GM21737 (cell line): ENCODE measurements at regions not wholly inside any gene's neighbourhood (a gene's known extent, or its start where the extent isn't known, plus 50 kb on each side); places are given as distances from the start of the nearest gene placed in this dataset.

ENCODE experiments used
- ATAC-seq: cut with Tn5 transposase; IDR thresholded peaks from one replicate; pipeline ENCODE4 v1.9.1; 2021; ENCODE audit warnings: mild to moderate bottlenecking, moderate library complexity; ENCODE audit not compliant: unreplicated experiment

DNA sequence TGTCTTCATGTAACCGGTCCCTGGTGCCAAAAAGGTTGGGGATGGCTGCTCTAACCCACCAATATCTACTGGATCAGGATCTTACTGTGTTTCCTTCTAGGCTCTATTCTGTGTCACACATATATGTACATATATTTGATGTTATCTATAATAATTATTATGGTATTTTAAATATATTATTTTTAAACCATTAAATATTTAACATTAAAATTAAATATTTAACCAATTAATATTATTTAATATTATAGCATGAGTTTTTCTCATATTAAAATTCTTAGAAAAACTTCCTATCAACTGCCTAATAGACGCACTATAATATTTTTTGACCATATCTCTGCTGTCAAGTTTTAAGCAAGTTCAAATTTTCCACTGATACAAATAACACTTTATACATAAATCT is 196.9 kb upstream of the PLET1 start:
- ATAC-seq: no peak

DNA sequence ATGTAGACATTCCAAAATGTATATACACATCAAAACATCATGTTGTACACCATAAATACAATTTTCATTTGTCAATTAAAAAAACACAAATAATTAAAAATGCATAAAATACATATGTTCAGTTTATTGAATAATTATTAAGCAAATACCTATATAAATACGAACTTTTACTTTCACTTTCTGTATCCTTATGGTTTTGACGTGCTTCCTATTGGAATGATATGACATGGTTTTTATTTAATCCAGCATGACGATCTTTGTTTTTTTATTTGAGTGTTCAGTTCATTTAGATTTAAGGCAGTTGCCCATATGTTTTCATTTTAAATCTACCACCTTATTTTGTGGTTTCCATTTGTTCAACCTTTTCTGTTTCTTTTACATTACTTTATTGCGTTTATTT is 198.3 kb upstream of the PLET1 start:
- ATAC-seq: no peak

DNA sequence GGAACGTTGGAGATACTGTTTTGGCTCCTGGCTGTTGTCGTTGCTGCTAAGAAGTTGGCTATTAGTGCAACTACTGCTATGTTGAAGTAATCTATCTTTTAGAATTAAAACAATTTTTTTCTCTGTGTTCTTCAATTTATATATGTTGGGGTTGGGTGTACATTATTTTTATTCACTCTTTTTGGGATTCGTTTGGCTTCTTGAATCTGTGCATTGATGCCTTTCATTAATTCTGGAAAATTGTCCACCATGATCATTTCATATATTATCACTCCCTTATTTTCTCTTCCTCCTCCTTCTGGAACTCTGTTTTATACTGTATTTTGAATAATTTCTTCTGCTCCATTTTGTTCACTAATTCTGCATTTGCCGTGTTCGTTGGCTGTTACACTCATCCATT is 199.5 kb upstream of the PLET1 start:
- no peak for ATAC-seq

DNA sequence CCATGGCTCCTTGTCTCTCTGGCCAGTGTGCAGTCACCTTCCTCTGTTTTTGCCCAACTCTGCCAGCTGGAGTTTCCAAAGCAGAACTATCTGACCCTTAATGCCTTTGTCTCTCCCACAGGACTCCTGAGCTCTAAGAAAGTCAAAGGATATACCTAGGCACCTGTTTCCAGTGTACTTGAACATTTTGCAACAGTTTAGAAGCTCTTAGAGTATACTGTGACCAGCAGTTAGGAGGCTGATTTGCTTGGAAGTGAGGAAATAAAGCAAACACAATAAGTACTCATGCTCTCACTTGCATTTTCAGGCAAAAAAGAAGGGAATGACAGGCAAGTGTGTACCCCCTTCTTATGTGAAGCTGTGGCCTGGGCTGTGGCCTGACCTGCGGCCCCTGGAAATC is 204.3 kb upstream of the PLET1 start:
- ATAC-seq: no peak

DNA sequence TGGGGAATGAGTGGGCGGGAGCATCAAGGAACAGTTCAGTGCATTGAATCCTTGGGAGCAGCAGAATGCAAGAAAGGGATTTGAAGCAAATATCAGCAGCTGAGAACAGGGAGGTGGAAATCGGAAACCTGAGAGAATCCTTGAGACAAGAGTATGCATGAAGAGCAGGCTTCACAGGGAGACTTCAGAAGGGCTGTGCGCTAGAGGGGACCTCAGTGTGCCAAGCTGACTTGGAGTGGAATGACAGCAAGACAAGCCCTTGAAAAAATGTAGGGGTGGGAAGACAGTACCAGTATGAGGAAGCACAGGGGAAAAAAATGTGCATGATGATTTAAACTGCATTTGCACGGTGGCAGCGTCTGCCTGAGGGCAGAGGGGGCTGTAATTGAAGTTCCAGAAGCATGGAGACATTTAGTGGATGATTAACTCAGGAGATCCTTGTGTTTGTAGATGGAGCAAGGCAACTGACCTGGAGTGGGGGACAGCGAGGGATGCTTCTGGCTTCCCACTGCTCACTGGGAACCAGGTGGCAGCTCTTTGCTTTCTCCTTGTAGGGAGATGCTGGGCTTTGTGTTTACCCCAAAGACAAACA is 204.9 kb upstream of the PLET1 start:
- no peak for ATAC-seq

DNA sequence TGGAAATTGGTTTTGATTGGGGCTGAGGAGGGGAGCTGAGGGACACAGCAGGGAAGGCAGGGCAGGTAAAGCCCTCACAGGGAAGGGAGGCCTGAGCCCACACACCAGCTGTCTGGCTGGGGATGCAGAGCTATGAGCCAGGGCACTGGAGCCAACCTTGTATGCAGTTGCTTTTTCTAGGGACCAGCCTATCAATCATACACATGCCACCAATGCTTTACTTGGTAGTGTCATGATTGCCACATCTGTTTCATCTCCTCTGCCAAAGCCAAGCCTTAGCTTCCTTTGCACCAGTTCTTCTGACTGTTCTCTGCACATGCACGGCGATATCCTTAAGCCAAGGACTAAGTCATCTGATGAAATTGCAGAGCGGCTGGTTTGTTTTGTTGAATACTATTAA is 207.1 kb upstream of the PLET1 start:
- ATAC-seq: no peak

DNA sequence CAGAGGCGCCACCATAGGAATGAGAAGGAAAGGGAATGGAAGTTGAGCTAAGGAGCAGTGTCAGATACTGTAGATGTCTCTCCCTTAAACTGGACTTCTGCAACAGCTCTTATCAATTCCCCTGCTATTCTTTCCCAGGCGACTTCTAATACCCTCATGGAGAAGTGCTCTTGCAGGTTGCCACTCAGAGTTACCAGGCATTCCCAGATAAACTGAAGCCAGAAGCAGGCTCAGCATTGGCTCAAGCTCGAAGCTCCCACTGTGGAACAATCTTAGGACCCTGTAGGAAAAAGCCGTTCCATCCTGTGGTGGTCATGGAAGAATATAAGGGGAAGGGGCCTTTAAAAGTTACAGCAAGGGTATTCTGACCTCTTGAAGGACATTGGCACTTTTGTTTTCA is 208.7 kb upstream of the PLET1 start:
- no peak for ATAC-seq

DNA sequence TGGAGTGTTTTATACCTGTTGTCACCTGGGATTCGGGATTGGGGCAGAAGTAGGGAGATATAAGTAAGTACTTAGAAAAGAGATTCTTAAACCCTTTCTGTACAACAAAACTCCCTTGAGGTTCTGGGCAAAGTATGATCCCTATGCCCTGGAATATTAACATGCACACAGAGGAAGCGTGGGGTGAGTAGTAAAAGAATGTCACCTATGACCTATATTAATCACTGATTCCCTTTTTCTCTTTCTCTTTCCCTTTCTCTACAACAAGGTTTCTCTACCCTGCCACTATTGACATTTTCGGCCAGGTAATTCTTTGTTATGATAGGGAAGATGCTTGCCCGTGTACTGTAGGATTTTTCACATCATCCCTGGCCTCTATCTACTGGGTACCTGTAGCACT is 209.7 kb upstream of the PLET1 start:
- no peak for ATAC-seq

DNA sequence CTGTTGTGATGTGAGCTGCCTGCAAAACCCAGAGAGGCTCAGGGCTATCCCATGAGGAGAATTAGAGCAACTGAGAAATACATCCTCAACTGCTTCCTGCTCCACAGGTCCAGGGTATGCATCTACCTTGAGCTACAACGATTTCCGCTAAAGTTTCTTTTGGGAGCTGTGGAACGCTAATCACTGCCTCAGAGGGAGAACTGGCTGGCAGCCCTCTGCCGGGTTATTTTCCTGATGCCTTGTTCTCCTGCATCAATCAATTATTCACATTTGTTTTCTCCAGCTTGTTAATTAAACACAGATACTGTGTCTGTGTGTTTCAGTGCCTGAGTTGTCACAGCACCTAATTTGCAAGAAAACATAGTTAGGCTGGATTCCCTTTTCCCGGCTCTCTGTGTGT is 211.1 kb upstream of the PLET1 start:
- no peak for ATAC-seq

DNA sequence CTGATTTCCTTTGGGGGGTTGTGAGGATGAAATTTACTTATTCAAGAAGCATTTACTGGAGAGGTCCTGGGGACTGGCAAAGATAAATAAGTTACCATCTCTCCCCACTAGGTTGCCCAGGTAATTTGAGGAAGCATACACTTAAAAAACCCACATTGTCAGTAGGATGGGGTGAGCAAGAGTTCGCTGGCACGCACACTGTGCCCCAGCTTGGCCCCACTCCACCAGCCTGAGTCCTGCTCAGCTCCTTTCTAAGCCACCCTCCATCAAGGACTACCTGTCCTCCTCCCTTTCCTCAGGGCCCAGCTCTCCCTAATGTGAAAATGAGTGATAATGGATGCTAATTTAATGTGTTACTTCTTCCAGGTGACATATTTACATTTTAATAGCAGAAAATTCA is 216.5 kb upstream of the PLET1 start:
- ATAC-seq: no peak

DNA sequence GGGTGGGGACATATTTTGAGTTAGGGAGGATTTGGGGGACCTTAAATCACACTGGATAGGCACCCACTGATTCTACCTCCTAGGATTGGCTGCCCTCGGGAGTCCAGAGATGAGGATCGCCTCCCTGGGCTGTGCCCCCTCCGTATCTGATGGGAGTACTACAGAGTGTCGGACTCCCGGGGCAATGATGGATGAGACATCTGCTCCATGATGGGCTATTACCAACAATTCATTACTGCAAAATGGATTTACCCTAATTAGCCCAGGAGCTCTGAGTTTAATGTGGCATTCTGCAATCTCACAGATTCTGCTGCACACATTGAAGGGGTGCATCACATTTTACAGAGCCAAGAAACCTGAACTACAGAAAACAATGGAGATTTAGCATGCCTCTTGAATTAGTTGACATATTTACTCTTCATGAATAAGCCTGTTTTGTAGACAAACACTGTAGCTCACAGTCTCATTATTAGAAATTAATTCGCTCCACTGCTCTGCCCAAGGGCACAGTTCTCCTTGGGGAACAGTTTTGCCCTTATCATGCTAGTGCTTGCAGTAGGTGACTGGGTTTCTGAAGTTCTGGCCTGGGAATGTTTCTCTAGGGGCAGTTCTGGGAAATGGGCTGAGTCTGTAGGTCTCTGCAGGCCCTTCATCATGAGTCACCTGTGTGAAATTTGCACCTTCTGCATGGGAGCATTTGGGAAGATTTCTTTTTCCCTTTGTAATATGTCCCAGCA is 217.1 kb upstream of the PLET1 start:
- no peak for ATAC-seq

DNA sequence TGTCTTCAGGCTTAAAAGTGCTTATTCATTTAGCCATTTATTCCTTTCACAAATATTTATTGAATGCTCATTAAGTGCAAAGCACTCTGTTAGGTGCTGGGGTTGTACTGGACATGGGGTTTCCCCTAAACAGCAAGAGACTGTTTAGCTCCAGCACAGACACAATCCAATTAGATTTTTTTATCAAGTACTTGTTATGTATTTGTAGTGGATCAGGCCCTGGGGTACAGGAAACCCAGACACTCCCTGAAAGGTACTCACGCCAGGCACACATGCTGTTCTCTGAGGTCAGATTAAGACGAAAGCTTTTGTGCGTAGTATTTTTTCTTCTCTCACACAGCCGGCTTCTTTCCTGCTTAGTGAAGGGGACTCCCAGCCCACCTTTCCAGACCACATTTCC is 218.1 kb upstream of the PLET1 start:
- ATAC-seq: no peak

DNA sequence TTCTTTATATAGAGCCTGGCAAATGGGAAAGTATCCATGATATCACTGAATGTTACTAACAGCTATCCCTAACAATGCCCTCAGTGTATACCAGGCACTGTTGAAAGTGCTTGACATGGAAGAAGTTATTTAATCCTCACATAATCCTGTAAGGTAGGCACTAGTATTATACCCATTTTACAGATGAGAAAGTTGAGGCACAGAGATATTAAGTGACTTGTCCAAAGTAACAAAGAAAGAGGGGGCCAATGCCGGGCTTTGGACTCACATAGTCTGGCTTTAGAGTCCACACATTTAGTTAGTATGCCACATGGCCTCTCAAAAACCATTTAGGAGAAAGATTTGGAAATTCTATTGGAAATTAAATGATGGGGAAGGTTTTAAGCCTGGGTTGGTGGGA is 220.8 kb upstream of the PLET1 start:
- ATAC-seq: no peak

DNA sequence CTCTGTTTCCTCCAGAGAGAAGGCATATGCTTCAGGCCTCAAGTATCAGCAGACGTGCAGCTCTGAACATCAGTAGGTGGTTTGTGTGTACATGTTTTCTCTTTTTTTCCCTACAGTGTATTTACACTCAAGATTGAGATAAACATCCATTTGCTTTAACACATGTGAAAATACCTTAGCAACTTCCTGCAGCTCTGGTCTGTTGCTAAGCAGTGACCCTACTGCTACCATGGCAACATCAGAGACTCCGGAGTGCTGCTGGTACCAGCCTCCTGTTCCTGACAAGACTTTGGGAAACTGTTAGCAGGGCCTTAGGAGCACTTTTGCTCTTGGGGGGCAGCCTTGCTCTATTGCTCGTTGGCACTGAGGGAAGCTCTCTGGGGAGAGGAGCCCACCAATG is 221.2 kb upstream of the PLET1 start:
- no peak for ATAC-seq

DNA sequence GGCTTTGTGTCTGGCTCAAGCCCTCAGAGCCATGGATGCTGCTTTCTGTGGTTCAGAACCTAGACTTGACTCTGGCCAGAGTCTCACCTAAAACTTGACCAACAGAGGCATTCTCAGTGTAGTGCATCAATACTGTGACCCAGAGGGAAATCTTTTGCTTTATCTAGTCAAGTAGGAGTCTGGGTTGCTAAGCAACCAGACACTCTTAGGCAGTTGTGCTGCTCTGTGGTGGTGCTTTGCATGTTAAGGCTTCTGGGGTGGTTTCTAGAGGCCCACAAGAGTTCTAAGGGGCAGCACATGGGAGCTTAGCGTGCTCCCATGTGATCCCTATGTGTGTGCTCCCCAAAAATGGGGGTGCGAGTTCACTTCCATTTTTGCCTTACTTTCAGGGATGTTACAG is 224.6 kb upstream of the PLET1 start:
- no peak for ATAC-seq

DNA sequence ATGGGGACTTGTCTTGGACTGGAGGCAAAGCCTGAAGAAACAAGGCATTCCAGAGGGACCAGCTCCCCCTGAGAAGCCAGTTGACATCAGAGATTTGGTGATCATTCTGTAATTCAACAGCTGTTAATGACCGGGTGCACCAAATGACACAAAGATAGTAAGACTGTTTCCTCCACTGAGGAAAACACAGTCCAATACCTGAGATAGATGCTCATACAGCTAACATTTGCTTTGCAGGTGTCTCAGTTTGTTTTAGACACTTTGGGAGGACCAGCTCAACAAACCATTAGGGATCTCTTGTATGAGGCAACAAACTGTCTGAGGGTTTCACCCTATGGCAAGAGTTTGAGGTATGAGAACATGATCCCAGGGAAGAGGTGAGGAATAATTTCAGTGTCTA is 237.2 kb upstream of the PLET1 start:
- no peak for ATAC-seq

DNA sequence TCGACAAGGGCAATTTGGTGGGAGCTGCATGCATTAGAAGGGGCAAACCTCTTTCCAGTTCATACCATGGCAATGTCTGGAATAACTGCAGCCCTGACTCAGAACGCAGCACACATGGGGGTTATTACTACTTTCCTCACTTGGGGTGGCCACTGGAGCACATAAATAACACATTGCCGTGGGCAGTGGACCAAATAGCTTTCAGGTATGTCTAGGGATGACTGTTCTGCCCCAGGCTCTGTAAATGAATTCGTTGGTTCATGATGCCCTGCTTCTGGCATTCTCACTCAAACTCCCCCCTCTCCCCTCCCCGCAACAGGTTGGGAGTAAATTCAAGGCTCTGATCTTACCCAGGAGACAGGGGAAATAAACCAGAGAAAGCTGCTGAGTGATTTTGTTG is 238.0 kb upstream of the PLET1 start:
- ATAC-seq: no peak

DNA sequence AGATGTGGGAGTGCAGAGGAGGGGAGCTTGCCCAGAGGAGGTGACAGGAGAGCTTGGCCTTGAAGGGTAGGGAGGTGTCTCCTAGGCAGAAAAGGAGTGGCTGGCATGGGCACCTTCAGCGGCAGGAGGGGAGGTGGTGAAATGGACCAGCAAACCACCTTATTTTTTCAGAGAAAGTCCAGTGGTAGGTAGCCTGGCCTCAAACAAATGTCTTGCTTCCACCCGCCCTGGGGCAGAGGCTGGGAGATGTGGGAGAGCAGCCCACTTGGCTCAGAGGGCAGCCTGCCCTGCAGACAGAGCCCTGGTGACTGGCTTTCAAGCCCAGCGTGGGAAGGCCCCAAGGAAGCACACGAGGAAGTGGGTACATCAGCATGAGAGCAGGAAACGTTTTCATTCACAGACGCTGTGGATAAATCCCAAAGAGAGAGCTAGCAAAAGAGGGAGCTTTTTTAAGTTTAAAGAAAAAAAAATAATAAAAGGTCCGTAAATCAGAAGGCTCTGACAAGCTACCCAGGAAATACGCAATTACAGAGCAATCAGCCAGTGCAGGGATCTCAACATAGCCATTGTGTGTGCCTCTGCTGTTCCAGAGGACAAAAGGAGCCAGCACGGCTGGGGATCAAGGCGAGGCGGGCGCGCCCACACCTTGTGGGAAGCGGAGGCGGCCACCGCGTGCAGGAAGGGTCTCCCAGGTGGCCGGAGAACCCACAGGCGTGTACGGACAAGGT is 238.7 kb upstream of the PLET1 start:
- ATAC-seq: no peak

DNA sequence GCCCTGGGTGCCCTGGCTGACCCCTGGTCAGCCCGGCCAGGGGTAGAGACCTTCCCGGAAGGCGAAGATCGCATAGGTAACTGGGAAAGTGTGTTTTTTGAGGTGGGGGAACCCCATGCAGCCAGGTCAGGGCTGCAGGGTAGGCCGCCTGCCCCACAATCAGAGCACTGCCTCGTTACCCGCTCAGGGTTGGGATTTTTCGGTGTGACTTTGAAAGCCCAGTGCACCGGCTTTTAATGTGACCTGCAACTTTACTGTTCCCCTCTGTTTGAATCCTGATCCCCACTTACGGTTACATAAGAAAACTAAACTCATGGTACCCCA is 239.2 kb upstream of the PLET1 start:
- ATAC-seq: no peak

DNA sequence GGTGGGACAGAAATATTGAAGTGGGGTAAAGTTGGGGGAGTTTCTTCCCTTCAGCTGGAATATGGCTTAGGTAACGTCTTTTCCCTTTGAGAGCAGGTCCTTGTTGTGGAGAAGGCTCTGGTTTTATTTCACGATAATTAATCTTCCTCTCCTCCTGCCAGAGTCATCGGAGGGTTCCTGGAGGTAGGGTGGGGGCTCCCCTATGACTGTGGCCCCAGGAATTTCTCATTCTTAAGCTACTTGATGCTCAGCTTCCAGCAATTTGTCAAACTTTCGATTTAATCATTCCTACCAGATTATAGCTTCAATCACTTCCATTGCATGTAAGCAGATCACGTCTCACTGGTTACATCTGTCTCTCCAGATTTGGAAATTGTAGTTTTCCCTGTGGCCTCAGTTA is 242.8 kb upstream of the PLET1 start:
- no peak for ATAC-seq

DNA sequence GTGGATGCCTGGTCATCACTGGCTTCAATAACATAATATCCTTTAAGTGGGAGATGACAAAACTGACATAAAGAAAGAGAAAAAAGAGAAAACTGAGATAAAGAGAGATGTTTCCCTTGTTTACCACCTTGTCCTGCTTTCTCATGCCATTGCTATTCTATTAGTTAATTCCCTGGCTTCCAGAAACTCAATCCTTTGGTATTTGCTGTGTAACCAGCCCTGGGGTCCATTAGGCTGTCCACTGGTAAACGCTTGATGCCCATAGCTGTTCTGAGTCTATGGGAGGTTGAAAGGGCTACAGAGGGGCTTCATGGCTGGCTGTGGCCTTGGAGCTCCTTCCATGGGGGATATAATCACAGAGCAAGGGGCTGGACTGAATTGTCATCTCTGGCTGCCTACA is 243.4 kb upstream of the PLET1 start:
- ATAC-seq: no peak

DNA sequence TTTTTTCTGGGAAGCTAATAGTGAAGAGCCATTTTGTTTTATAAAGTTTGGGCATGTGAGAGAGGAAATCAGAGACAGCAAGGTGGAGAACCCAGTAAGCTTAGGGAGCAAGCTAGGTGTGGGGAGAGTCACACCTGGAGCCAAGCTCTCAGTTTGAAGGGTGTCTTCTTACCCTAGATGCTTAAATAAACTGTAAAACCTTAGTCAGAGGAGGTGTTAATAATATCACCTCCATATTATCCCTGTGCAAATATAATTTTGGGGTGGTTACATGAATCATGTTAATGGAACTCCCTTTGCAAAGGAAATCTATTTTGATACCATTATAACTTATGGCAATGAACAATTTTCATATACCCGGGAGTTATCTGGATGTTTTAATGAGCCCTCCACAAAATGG is 246.2 kb upstream of the PLET1 start:
- no peak for ATAC-seq

DNA sequence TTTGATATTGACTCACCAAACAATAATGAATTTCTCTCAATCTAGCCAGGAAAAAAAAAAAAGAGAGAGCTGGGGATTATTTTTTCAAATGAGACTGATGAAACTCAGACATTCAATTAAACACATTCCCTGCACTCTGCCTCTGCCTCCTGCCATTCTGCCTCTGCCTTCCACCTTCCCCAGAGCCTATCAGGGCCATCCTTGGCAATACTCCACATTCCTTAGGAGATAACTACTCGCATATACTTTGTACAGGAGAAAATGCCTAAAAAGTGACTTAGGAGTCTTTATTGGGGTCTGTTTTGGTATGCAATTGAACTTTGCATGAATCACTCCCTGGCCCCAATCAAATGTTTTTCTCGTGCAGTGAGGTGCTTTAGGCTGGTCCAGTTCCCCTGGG is 246.6 kb upstream of the PLET1 start:
- ATAC-seq: no peak
